Occipital lobe (tissue), 1 donor: ENCODE measurements at regions not wholly inside any gene's neighbourhood (a gene's known extent, or its start where the extent isn't known, plus 50 kb on each side); places are given as distances from the start of the nearest gene placed in this dataset.

ENCODE experiments used
- DNase-seq: peaks from one replicate; lab custom pipeline; 2025; lab: John Stamatoyannopoulos, UW

DNA sequence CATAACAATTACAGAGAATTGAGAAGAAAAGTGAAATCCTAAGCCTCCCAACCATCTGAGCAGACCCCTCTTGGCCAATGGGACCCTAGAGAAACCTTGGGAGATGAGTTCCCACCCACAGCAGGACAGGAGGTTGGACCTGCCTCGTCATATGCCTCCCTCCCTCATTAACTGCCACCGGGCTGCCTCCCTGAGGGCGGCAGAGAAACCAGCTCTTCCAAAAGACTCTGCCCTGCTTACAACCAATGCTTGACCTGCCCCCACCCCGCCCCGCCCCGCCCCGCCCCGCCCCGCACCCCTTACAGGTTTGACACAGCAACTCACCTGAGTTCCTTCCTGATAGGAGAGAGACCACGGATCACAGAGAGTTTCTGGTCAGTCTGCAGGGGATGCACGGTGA, 86.1 kb downstream of the ADRA2C start:
- DNase-seq: no peak

DNA sequence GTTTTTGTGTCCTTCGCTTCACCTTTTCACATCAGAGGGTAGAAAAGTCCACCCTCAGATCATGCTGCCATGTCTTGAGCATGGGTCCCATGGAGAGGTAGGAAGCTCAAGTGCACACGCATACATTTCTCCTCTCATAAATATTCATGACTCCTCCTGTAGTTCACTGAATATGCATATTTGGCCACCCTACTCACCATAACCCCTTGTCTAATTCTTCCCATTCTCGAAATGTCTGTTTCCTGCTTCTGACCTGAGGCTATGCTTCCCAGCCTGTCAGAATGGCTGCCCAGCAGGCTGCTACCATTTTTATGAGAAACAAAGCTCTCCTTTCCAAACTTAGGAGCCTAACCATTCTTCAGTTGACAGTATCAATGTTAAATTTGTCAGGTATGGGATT, 86.5 kb downstream of the ADRA2C start:
- DNase-seq: no peak

DNA sequence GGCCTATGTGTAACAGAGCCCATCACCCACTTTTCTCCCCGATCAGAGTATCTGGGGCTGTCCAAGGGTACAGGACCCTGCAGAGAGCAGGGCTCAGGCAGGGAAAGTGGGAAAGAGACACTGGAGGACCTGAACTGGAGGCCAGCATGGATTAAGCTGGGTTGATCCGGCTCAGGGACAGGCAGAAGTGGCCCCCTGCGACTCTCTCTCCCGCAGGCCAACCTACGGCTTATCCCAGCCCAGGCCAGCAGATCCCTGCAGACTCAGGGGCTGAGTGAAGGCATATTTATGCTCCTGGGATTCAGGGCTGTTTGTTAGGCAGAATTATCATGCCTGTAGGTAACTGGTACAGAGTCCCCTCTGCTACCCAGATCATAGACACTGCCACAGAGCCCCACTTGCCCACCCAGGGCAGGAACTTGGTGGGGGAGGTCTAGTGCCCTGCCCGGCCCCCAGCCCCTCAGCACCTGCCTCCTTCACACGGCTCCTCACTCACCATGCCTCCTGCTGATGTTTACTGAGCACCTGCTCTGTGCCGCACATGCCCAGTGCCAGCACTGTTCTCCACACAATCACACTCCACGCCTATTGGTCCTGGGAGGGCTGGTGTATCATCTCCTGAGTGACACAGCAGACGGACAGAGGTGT, 87.3 kb downstream of the ADRA2C start:
- no peak for DNase-seq

DNA sequence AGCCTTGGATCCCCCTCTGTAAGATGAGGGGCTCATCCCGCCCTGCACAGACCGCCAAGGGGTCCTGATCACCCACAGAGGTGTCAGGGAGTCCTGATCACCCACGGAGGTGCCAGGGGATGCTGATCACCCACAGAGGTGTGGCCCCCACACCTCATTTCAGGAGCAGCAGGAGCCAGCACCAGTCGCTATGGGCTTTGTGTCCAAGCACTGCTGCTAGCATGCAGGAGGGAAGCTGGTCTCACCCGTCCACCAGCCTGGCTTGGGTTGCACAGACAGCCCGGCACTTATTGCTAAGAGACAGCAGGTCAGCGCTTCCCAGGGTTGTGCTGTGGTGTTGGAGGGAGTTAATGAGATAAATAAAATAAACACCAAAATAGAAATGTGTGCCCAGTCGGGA, 88.5 kb downstream of the ADRA2C start:
- no peak for DNase-seq

DNA sequence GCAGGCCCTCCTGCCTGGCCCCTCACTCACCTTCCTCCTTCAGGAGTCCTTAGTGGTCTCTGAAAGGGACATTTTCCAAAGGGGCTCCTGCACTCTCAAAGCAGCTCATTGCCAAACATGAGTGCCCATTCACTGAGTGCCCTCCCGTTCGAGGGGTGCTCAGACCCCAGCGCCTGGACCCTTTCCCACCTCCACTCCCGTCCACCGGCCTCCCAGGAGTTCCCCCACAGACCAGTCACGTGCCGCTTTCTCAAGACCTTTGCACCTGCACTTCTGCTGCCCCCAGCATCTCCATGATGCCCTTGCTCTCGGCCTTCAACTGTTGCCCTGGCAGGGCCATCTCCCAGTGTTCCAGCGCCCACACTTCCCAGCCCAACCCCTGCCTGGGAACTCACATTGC, 89.5 kb downstream of the ADRA2C start:
- no peak for DNase-seq

DNA sequence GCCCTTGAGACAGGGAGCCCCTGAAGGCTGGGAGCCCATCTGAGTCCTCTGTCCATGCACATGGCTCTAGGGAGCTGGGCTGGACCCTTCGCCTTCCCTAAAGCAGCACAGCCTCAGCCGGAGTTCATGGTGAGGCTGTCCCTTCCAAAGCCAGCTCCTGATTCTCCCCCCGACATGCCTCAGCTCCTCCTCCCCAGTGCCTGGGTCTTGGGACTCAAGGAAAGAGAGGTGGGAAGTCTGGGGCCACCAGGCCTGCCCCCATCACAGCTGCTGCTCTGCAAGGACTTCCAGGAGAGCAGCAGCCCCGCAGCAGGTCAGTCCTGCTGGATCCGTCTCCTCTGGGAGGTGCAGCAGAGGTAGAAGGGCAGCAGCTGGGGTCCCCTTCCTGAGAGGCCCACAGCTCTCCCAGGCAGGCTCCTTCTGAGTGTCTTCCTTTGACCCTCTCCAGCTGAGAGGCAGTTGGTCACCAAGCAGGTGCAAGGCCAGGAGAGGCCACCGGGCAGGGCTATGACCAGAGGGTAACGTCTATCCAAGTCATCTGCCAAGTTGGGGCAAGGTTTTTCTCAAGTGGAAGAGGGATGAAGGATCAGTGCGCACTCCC, 90.5 kb downstream of the ADRA2C start:
- DNase-seq: no peak

DNA sequence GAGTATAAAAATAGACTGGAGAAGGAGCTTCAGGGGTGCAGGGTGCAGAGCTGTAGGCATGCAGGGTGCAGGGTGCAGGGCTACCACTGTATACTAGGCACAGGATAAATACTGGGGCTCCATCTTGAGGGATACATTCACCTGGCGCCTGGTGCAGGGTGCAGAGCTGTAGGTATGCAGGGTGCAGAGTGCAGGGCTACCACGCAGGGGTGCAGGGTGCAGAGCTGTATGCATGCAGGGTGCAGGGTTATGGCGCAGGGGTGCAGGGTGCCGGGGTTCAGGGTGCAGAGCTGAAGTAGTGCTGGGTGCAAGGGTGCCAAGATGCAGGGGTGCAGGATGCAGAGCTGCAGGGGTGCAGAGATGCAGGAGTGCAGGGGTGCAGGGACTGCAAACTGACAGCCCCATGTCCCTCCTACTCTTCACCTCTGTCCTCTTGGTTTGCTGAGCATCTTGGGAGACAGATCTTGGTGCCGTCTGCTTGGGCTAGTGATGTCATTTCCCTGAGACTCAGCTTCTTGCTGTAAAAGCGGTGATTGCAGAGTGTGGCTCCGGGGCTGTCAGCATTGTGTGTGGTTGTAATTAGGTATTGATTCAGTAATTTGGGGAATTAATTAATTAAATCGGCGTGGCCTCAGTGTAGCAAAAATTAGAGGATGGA, 91.2 kb downstream of the ADRA2C start:
- DNase-seq: no peak

DNA sequence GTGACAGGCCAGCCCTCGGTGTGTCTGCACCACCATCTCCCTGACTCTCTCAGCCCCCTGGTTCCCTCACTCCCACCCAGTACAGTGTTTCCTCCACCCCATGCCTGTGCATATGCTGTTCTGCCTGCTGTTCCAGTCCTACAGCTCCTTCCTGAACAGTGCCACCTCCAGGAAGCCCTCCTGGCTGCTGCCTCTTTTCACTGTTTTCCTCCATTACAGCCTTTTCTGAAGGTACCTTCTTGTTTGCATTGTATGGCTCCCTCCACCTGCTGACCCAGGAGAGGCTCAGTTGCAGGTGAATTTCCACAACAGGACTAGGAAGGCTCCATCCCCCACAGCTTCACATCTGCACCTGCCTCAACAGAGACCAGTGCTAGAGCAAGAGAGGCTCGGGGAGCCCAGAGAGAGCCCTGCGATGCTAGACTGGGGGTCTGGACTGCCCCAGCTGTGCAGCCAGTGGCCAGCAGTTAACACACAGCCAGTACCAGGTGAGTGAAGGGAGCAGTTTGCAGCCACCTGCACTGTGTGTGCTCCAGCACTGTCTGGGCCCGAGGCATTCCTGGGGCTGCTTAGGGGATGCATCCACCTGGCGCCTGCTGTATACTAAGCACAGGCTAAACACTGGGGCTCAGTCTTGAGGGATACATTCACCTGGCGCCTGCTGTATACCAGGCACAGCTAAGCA, 92.0 kb downstream of the ADRA2C start:
- no peak for DNase-seq

DNA sequence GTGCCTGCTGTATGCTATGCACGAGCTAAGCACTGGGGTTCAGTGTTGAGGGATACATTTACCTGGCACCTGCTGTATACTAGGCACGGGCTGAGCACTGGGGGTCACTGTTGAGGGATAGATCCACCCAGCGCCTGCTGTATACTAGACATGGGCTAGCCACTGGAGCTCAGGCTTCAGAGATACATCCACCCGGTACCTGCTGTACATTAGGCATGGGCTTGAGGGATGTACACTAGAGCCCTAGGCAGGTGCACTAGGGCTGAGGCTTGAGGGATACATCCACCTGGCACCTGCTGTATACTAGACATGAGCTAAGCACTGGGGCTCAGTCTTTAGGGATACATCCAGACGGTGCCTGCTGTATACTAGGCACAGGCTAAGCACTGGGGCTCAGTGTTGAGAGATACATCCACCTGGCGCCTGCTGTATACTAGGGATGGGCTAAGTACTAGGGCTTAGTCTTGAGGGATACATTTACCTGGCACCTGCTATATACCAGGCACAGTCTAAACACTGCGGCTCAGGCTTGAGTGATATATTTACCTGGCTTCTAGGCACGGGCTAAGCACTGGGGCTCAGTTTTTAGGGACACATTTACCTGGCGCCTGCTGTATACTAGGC, 92.7 kb downstream of the ADRA2C start:
- no peak for DNase-seq

DNA sequence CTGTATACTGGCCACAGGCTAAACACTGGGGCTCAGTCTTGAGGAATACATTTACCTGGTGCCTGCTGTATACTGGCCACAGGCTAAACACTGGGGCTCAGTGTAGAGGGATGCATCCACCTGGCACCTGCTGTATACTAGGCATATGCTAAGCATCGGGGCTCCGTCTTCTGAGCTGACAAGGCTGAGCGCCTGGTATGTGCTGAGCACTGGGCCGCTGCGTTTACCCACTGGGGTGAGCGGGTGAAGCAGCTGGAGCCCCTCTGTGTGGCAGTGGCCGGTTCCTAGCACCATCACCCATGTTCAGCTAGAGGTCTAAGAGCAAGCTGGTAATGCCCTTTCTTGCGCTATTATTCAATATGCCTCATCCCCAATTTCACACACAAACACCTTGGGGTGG, 93.4 kb downstream of the ADRA2C start:
- no peak for DNase-seq

DNA sequence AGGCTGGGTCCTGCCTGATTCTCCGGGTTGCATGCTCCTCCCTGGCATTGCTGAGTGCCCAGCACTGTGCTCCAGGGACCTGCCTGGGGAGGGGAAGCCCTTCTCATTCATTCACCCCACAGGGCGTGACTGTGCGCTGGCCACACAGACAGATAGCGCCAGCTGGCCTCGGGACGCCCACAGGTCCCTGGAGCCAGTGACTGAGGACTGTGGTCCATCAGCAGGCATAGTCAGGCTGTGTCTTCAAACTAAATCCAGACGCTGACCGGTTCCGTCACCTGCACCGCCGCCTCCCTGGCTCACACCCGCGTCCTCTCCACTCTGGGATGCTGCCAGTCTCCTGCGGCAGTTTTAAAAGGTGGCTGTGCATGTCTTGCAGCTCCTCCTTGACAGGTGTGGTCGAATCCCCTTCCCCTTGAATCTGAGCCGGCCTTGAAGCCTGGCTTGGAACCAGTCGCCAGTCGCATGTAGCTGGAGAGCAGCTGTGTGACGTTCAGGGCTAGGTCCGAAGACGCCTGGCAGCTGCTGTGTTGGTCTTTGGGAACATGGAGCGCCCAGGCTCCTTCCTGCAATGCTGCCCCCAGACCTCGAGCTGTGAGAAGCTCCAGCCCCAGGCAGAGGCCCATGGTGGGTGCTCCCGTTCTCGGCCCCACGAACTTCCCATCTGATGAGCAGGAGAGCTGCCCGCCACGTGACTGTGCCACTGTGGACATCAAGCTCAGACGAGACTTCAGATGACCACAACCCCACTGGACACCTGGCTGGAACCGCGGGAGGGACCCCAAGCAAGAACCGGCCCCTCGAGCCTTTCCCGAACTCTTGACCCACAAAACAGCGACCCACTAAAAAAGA, 94.1 kb downstream of the ADRA2C start:
- no peak for DNase-seq

DNA sequence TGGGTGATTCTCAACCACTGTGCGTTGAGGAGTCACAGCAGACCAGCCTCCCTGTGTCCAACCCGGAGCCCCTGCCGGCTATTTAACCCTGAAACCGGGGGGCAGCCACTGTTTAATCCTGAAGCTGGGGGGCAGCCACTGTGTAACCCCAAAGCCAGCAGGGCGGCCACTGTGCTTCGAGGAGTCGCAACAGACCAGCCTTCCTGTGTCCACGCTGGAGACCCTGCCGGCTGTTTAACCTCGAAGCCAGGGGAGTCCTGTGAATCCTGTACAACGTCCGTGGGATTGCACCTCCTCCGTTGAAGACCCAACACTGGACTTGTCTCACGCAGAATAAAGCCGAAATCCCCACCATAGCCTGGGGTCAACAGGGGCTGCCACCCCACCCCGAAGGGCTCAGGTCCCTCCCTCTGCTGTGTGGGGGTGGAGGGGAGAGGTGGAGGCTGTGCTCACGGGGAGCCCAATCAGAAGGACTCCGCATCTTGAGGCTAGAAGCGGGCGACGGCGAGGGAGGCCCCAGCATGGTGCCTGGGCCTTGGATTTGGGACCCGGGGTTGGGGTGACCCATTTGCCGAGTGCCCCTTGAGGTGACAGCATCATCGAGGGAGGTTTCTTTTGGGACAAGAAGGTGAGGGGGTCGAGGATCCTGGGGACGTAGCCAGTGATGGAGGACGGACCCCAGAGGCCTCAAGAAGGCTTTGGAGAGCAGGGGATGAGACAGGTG, 94.9 kb downstream of the ADRA2C start:
- DNase-seq: no peak

DNA sequence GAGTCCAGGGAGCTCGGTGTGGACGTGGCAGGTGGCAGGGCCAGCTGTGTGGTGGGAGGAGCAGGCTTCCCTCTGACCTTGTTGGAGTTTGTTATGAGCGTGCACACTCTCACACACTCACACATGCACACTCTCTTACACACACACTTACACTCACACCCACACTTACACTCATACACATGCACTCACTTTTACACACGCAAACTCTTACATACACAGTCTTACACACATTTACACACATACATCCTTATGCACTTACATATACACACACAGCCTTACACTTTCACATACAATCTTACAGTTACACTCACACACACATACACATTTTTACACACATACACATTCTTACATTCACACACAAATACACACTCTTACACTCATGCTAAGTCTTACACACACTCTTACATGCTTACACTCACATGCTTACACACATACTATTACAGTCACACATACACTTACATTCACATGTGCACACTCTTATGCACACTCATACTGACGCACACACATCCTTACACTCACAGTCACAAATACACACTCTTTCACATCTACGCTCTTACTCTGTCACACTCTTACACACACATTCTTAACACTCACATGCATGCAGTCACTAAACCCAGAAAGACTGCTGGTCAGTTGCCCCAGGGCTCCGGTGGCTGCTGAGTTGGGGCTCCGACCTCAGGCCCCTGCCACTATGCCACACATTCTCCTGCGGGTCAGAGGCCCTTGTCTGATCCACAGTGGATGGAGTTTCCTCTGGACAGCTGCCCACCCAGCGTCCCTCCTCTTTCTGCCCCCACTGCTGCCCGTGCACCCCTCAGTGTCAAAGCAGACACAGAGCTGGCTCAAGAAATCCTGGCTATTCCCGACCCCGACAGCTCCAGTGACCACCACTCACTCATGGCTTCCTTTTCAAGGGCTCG, 95.8 kb downstream of the ADRA2C start:
- no peak for DNase-seq

DNA sequence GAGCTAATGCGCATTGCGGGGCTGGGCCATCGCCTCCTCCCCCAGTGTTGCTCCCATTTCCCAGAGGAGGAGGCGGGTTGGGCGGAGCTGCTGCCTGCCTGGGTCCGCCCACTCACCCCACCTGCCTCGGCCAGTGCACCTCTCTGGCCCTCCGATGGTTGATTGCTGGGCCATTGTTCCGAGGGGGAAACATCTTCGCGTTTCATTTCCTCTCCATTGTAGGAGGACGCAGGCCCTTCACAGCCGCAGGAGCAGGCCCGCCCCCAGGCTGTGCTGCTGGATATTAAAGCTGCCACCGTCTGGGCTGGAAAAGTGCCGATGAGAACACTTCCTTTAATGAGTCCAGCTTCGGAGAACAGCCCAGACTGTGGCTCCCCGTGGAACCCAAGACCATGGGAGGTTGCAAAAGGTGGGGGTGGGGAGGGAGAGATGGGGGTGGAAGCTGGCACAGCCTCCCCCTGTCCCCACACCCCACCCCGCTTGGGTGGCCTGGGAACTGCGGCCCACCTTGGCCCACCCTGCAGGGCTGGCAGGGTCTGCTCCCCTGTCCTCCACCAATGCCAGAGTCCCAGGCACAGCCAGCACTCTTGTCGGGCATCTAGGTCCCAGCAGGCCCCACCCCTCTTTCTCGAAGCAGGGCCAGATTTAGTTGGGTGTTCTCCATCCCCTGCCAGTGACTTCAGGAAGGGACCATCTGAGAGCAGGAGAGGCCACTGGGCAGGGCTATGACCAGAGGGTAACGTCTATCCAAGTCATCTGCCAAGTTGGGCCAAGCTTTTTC, 96.6 kb downstream of the ADRA2C start:
- DNase-seq: no peak

DNA sequence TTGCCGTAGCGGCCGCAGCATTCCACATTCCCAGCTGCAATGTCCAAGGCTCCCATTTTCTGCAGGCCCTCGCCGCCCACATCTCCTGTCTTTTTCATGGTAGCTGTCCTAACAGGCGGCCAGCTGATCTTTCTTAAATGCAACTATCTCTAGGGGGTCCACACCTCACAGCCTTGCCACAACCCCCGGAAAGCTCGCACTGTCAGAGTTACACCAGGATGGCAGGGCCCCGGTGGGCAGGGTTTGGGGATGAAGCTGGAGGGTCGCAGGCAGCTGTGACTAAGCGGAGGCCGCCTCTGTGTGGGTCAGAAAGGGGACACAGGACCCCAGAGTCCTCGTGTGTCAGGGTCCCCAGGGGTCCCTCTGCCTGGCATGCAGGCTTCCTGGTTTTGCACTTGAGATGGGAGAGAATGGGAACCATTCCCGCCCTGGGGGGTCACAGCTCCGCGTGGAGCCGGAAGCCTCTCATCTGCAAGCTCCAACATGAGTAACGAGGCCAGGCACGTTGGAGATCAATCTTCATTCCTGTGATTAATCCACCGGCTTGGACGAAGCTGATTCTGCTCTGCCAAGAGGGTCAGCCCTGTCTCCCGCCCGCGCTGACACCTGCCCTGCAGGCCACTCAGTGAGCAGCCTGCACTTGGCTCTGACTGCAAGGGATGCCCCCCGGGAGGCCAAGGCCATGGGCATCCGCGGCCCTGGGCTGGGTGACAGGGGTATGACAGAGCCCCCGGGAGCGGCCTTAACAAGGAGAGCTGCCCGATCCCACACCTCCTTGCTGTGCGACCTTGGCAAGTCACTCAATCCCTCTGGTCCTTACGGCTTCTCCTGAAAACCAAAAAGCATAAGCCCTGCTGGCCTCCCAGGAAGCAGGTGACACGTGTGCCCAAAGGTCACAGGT, 97.9 kb downstream of the ADRA2C start:
- no peak for DNase-seq

DNA sequence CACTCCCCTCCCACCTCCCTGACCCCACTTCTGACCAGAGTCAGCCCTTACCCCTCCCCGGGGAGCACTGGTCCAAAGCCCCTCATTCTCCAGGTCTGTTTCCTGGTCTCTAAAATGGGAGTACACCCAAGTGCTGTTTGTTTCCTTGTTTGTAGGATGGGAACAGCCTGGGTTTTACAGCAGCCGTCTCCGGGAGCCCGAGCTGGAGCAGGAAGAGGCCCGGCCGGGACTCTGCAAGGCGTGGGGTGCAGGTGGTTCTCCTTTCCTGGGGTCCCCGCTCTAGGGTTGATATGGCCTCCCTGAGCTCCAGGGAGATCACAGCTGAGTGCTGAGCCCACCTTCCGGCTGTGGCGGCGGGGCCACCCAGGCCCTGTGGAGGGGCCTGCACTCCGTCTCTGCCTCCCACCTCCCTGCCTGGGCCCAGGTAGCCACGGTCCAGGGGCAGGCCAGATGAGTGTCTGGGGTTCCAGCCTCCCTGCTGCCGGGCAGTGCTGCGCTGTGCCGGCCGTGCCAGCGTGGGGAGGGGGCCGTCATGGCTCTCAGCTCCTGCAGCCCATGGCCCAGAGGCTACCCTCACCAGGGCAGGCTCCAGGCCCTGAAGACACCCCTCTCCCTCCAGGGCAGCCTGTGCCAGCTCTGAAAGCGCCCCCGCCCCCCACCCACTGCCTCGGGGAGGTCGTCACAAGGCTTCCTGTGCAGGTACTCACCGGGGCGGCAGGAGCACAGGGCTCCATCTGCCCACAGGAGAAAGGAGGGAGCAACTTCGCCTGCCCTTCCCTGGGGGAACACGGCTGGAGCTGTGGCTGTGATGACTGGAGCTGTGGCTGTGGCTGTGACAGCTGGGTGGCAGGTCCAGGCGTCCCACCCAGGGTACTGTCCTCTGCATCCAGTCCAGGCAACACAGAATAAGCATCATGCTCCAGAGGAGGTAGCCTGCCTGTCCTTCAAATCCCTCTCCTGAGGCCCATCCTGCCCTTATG, 98.8 kb downstream of the ADRA2C start:
- no peak for DNase-seq
